ENCODE measurements at regions not wholly inside any gene's neighbourhood (a gene's known extent, or its start where the extent isn't known, plus 50 kb on each side); places are given as distances from the start of the nearest gene placed in this dataset.
A peak's percentile ranks its signal among the peaks of the same experiment; 100 is the strongest.

GRCh38 chr12:90611891-90612290 is 343.1 kb downstream of the CCER1 start:
- Histone ChIP-seq H3K27ac (ENCODE audit: low read depth, low read length) (no peak overlapping the region), H3K4me3 (ENCODE audit: low read length) (no peak overlapping the region), H3K27me3 (ENCODE audit: insufficient read depth, low read length, poor library complexity, severe bottlenecking) (no peaks in the 10 kb centered on the region), H3K9me3 (ENCODE audit: low read length) (no peaks in the 10 kb centered on the region), H3K4me1 (ENCODE audit: insufficient read depth, low read length) (no peaks in the 10 kb centered on the region), H3K36me3 (ENCODE audit: insufficient read depth, low read length) (no peaks in the 10 kb centered on the region)
- POLR2A ChIA-PET = no interaction called here
- CTCF ChIA-PET = no interaction called here
- H3K4me1 Mint-ChIP-seq = no peaks in the 10 kb centered on the region
- DNase-seq = no peak
- no peaks in the 10 kb centered on the region for H3K9me3 Mint-ChIP-seq
- H3K27ac Mint-ChIP-seq = no peak overlapping the region
- no peaks in the 10 kb centered on the region for H3K36me3 Mint-ChIP-seq
- no peak overlapping the region for H3K4me3 Mint-ChIP-seq
- no peaks in the 10 kb centered on the region for H3K27me3 Mint-ChIP-seq

- Histone ChIP-seq H3K27ac (ENCODE audit: low read depth, low read length) (no peak overlapping the region), H3K4me1 (ENCODE audit: insufficient read depth, low read length) (no peaks in the 10 kb centered on the region), H3K4me3 (ENCODE audit: low read length) (no peak overlapping the region), H3K36me3 (ENCODE audit: insufficient read depth, low read length) (no peaks in the 10 kb centered on the region), H3K27me3 (ENCODE audit: insufficient read depth, low read length, poor library complexity, severe bottlenecking) (no peaks in the 10 kb centered on the region), H3K9me3 (ENCODE audit: low read length) (no peaks in the 10 kb centered on the region)
- no peaks in the 10 kb centered on the region for H3K9me3 Mint-ChIP-seq
- DNase-seq = no peak
- H3K36me3 Mint-ChIP-seq = no peaks in the 10 kb centered on the region
- H3K4me3 Mint-ChIP-seq = no peak overlapping the region
- ChIA-PET CTCF (no interaction called here), POLR2A (no interaction called here)
- no peaks in the 10 kb centered on the region for H3K4me1 Mint-ChIP-seq
- H3K27ac Mint-ChIP-seq = peak overlapping the region in 1 of 8 donors; percentile 17
- H3K27me3 Mint-ChIP-seq = no peaks in the 10 kb centered on the region
Observed at GRCh38 chr12:90611048-90611447, 343.9 kb downstream of the CCER1 start.

DNA sequence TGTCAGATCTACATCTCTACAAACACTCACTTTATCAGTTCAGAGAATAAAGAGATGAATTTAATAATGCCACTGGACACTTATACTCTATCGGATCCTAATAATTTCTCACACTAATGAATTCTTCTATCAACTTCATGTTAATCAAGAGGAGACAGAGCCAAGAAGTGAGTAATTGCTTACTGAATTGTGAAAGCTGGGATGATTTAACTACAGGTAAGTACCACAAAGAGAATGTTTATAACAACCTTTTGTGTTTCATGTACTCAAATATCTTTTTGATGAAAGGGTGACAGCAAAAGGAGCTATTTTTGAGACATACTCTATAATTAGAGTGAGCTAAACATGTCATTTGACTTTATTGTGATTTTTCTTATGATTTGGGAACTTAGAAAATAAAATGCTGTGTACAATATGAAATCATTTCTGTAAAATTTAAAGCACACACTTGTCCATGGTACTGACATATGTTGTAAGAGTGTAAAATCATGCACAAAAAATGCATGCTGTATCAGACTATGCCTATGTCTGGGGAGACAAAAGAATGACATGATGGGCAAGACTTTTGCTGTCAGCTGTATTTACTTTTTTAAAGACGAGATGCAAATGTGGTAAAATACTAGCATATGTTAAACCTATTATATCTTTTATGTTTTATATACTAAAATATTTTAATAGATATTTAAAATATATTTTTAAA is 361.2 kb downstream of the CCER1 start:
- Mint-ChIP-seq H3K9me3 (no peaks in the 10 kb centered on the region), H3K4me1 (no peaks in the 10 kb centered on the region), H3K36me3 (no peaks in the 10 kb centered on the region), H3K4me3 (no peak overlapping the region), H3K27me3 (no peaks in the 10 kb centered on the region), H3K27ac (no peak overlapping the region)
- no peak overlapping the region for H3K4me3 ChIP-seq (ENCODE audit: low read length)
- H3K27me3 ChIP-seq (ENCODE audit: insufficient read depth, low read length, poor library complexity, severe bottlenecking) = no peaks in the 10 kb centered on the region
- H3K36me3 ChIP-seq (ENCODE audit: insufficient read depth, low read length) = no peaks in the 10 kb centered on the region
- CTCF ChIA-PET = interaction anchor here (0.6 kb wide), 1 partner anchor 1483 kb away, joined by 3 read pairs; no protein-coding TSS in a partner anchor
- no peak for DNase-seq
- no peaks in the 10 kb centered on the region for H3K4me1 ChIP-seq (ENCODE audit: insufficient read depth, low read length)
- no peaks in the 10 kb centered on the region for H3K9me3 ChIP-seq (ENCODE audit: low read length)
- POLR2A ChIA-PET = no interaction called here
- H3K27ac ChIP-seq (ENCODE audit: low read depth, low read length) = no peak overlapping the region

DNA sequence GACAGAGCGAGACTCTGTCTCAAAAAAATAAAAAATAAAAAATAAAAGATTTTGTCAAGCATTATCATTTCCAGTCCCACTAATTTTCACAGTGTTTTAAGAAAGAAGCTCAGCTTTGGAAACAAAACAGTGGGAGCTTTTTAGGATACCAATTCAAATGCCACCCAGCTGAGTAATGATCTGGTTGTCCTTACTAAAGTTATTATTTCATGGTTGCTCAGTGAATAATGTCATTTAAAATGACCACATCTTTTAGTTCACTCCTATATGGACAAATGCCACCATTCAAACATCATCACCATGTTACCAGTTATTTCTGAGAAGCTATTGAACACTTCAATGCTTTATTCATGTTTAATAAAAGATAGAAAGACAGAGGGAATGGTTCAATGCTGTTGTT is 365.0 kb downstream of the CCER1 start:
- H3K36me3 Mint-ChIP-seq = no peaks in the 10 kb centered on the region
- POLR2A ChIA-PET = no interaction called here
- no peak for DNase-seq

DNA sequence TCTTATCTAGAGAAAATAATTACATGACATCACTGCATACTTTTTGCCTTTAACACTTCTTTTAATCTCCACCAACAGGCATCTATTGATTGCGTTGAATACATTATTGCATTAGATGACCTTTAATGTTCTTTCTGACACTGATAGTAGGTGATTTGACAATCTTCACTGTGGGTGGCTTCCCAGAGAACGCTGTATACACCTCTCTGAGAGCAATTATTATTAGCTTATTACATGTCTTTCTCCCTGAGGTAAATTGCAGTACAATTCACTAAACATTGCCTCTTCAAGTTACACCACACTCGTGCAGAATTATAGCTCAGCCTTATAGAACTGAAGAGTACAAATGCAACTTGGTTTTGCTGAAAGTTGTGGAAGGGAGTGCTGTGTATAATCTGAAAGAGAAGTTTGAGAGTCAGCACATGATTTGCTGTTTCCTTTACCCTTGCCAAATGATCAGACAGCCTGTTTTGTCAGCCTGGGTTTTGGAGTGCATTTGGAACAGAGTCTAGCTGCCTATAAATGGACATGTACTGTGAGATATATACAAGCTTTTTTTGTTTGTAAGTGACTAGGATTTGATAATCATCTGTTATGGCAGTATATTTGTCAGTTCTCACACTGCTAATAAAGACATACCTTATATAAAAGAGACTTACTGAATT is 369.2 kb downstream of the CCER1 start:
- Histone ChIP-seq H3K4me1 (ENCODE audit: insufficient read depth, low read length) (no peaks in the 10 kb centered on the region), H3K9me3 (ENCODE audit: low read length) (no peaks in the 10 kb centered on the region), H3K36me3 (ENCODE audit: insufficient read depth, low read length) (no peaks in the 10 kb centered on the region), H3K4me3 (ENCODE audit: low read length) (no peak overlapping the region), H3K27ac (ENCODE audit: low read depth, low read length) (no peak overlapping the region), H3K27me3 (ENCODE audit: insufficient read depth, low read length, poor library complexity, severe bottlenecking) (no peaks in the 10 kb centered on the region)
- Mint-ChIP-seq H3K4me3 (no peak overlapping the region), H3K9me3 (peaks cover 0 to 3% (median 0%) of the 10 kb centered on the region in 5 donors), H3K4me1 (no peaks in the 10 kb centered on the region), H3K27ac (no peak overlapping the region), H3K27me3 (no peaks in the 10 kb centered on the region), H3K36me3 (no peaks in the 10 kb centered on the region)
- ChIA-PET CTCF (no interaction called here), POLR2A (no interaction called here)
- DNase-seq = no peak

More for the DNA sequence above, 365.0 kb downstream of the CCER1 start:
- Mint-ChIP-seq H3K4me1 (no peaks in the 10 kb centered on the region), H3K27me3 (no peaks in the 10 kb centered on the region), H3K9me3 (peaks cover 0 to 3% (median 0%) of the 10 kb centered on the region in 5 donors), H3K4me3 (no peak overlapping the region), H3K27ac (no peak overlapping the region)
- H3K27ac ChIP-seq (ENCODE audit: low read depth, low read length) = no peak overlapping the region
- H3K9me3 ChIP-seq (ENCODE audit: low read length) = no peaks in the 10 kb centered on the region
- no peaks in the 10 kb centered on the region for H3K36me3 ChIP-seq (ENCODE audit: insufficient read depth, low read length)
- H3K4me1 ChIP-seq (ENCODE audit: insufficient read depth, low read length) = no peaks in the 10 kb centered on the region
- CTCF ChIA-PET = no interaction called here
- no peaks in the 10 kb centered on the region for H3K27me3 ChIP-seq (ENCODE audit: insufficient read depth, low read length, poor library complexity, severe bottlenecking)
- H3K4me3 ChIP-seq (ENCODE audit: low read length) = no peak overlapping the region

DNA sequence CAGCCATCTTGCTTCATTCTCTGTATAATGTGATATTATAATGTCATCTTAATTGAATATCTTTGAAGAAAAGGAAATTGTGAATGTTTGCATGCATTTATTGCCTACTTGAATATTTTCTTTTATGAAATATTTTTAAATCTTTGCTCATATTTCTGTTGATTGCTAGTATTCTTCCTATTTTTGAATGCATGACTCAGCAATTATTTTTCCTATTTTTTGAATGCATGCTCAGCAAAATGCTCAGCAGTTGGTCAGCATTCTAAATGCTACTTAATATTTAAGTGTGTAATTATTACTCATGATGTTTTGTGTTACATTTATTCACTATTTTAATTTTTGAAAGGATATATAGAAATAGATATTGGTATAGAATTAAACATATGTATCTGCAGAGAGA is 378.3 kb downstream of the CCER1 start:
- H3K27ac ChIP-seq (ENCODE audit: low read depth, low read length) = no peak overlapping the region
- no peaks in the 10 kb centered on the region for H3K36me3 Mint-ChIP-seq
- H3K9me3 Mint-ChIP-seq = peaks cover 0 to 13% (median 0%) of the 10 kb centered on the region in 5 donors
- POLR2A ChIA-PET = no interaction called here
- H3K27ac Mint-ChIP-seq = no peak overlapping the region
- DNase-seq = no peak
- H3K36me3 ChIP-seq (ENCODE audit: insufficient read depth, low read length) = no peaks in the 10 kb centered on the region
- no peak overlapping the region for H3K4me3 ChIP-seq (ENCODE audit: low read length)
- no peak overlapping the region for H3K4me3 Mint-ChIP-seq
- no peaks in the 10 kb centered on the region for H3K4me1 ChIP-seq (ENCODE audit: insufficient read depth, low read length)
- no peaks in the 10 kb centered on the region for H3K27me3 ChIP-seq (ENCODE audit: insufficient read depth, low read length, poor library complexity, severe bottlenecking)
- no peaks in the 10 kb centered on the region for H3K9me3 ChIP-seq (ENCODE audit: low read length)
- CTCF ChIA-PET = no interaction called here
- H3K4me1 Mint-ChIP-seq = no peaks in the 10 kb centered on the region
- peaks cover 0 to 2% of the 10 kb centered on the region in 2 donors for H3K27me3 Mint-ChIP-seq

DNA sequence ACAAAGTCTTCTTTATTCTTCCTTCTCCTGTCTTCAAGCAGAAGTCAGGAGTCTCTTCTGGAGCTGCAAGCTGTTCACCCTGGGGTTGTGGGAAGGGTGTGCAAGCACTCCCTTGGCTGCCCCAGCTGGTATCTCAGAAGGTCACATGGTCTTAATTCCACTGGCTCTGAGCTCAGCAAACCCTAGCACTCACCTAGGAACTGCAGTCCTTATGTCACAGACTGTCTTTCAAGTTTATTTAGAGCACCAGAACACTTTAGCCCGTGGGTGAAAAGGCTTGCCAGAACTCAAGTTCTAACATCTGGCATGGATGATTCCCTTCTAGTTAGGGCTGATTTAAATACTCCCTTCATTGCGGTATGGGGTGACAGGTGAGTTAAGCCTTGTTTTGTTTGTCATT is 379.0 kb downstream of the CCER1 start:
- H3K27ac Mint-ChIP-seq = peak overlapping the region in 1 of 8 donors; percentile 35
- H3K27ac ChIP-seq (ENCODE audit: low read depth, low read length) = no peak overlapping the region
- no peaks in the 10 kb centered on the region for H3K4me1 Mint-ChIP-seq
- POLR2A ChIA-PET = no interaction called here
- H3K9me3 ChIP-seq (ENCODE audit: low read length) = no peaks in the 10 kb centered on the region
- H3K36me3 Mint-ChIP-seq = no peaks in the 10 kb centered on the region
- H3K4me1 ChIP-seq (ENCODE audit: insufficient read depth, low read length) = no peaks in the 10 kb centered on the region
- H3K4me3 ChIP-seq (ENCODE audit: low read length) = no peak overlapping the region
- no peaks in the 10 kb centered on the region for H3K36me3 ChIP-seq (ENCODE audit: insufficient read depth, low read length)
- H3K9me3 Mint-ChIP-seq = peaks cover 0 to 13% (median 2%) of the 10 kb centered on the region in 5 donors
- CTCF ChIA-PET = no interaction called here
- no peak for DNase-seq
- H3K27me3 Mint-ChIP-seq = peaks cover 0 to 2% of the 10 kb centered on the region in 2 donors
- no peaks in the 10 kb centered on the region for H3K27me3 ChIP-seq (ENCODE audit: insufficient read depth, low read length, poor library complexity, severe bottlenecking)
- H3K4me3 Mint-ChIP-seq = no peak overlapping the region

- POLR2A ChIA-PET = no interaction called here
- Mint-ChIP-seq H3K4me1 (no peaks in the 10 kb centered on the region), H3K4me3 (no peak overlapping the region), H3K27me3 (peaks cover 0 to 2% of the 10 kb centered on the region in 2 donors), H3K36me3 (no peaks in the 10 kb centered on the region), H3K27ac (no peak overlapping the region), H3K9me3 (peaks cover 0 to 13% (median 2%) of the 10 kb centered on the region in 5 donors)
- Histone ChIP-seq H3K9me3 (ENCODE audit: low read length) (no peaks in the 10 kb centered on the region), H3K36me3 (ENCODE audit: insufficient read depth, low read length) (no peaks in the 10 kb centered on the region), H3K27ac (ENCODE audit: low read depth, low read length) (no peak overlapping the region), H3K4me1 (ENCODE audit: insufficient read depth, low read length) (no peaks in the 10 kb centered on the region), H3K27me3 (ENCODE audit: insufficient read depth, low read length, poor library complexity, severe bottlenecking) (no peaks in the 10 kb centered on the region), H3K4me3 (ENCODE audit: low read length) (no peak overlapping the region)
- no peak for DNase-seq
- CTCF ChIA-PET = no interaction called here
Observed at GRCh38 chr12:90574676-90575075, 380.3 kb downstream of the CCER1 start.

Data from CD8-positive, alpha-beta memory T cell (primary cell).